ENCODE measurements at regions not wholly inside any gene's neighbourhood (a gene's known extent, or its start where the extent isn't known, plus 50 kb on each side); places are given as distances from the start of the nearest gene placed in this dataset.

GRCh38 chr2:236730393-236730792 is 160.8 kb downstream of the ACKR3 start:
- Mint-ChIP-seq H3K4me3 (no peak overlapping the region), H3K27ac (ENCODE audit: unreplicated experiment) (peak overlapping the region; percentile 85), H3K9me3 (no peaks in the 10 kb centered on the region), H3K36me3 (ENCODE audit: low read depth) (no peaks in the 10 kb centered on the region), H3K27me3 (ENCODE audit: low read depth) (no peaks in the 10 kb centered on the region), H3K4me1 (peaks cover 14% of the 10 kb centered on the region)
- DNase-seq (ENCODE audit: low read depth, low spot score) = no peak
- TF ChIP-seq, protein P1, sequence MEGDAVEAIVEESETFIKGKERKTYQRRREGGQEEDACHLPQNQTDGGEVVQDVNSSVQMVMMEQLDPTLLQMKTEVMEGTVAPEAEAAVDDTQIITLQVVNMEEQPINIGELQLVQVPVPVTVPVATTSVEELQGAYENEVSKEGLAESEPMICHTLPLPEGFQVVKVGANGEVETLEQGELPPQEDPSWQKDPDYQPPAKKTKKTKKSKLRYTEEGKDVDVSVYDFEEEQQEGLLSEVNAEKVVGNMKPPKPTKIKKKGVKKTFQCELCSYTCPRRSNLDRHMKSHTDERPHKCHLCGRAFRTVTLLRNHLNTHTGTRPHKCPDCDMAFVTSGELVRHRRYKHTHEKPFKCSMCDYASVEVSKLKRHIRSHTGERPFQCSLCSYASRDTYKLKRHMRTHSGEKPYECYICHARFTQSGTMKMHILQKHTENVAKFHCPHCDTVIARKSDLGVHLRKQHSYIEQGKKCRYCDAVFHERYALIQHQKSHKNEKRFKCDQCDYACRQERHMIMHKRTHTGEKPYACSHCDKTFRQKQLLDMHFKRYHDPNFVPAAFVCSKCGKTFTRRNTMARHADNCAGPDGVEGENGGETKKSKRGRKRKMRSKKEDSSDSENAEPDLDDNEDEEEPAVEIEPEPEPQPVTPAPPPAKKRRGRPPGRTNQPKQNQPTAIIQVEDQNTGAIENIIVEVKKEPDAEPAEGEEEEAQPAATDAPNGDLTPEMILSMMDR (conservative IDR thresholded peaks at IDR 0.05) = no peak

DNA sequence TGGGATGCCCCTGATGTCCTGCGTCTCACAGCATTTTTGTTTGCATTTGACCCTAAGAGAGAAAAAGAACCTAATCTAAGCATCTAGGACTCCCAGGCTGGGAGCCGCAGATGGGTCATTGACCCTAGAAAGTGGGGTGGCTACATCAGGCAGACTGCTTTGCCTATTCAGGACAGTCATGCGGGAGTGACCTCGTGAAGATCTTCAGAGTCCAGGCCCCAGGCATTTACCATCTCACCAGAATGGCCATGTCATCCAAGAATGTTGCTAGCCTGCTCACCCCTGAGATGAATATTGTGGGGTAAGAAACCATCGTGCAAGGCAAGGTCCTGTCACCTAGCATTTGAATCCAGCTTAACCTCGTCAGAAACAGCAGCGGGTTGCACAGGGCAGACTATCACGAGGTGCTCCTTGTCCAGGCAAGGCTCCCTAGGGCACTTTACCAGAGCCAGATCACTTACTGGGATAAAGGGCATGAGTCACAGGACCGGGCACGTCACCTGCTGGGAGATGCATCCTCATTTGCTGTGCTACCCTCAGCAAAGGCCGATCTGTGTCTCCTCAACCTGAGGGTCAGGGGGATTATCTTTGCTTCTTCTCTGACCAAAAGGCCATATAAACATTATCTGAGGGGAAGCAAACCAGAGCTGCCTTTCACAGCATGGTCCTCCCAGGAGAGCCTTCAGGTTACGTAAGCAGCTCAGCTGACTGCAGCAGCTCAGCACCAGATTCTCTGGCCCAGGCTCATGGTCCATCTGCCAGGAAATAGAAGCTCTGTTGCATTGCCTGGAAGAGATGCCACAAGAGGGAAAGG is 162.3 kb downstream of the ACKR3 start:
- no peak overlapping the region for H3K4me3 Mint-ChIP-seq
- H3K36me3 Mint-ChIP-seq (ENCODE audit: low read depth) = no peaks in the 10 kb centered on the region
- H3K4me1 Mint-ChIP-seq = peaks cover 19% of the 10 kb centered on the region
- H3K27me3 Mint-ChIP-seq (ENCODE audit: low read depth) = no peaks in the 10 kb centered on the region
- no peaks in the 10 kb centered on the region for H3K9me3 Mint-ChIP-seq
- no peak for DNase-seq (ENCODE audit: low read depth, low spot score)
- TF ChIP-seq, protein P1 (conservative IDR thresholded peaks at IDR 0.05) = no peak
- H3K27ac Mint-ChIP-seq (ENCODE audit: unreplicated experiment) = no peak overlapping the region

- H3K9me3 Mint-ChIP-seq = no peaks in the 10 kb centered on the region
- no peak overlapping the region for H3K27ac Mint-ChIP-seq (ENCODE audit: unreplicated experiment)
- TF ChIP-seq, protein P1 (conservative IDR thresholded peaks at IDR 0.05) = no peak
- H3K4me3 Mint-ChIP-seq = no peak overlapping the region
- no peaks in the 10 kb centered on the region for H3K27me3 Mint-ChIP-seq (ENCODE audit: low read depth)
- peaks cover 19% of the 10 kb centered on the region for H3K4me1 Mint-ChIP-seq
- H3K36me3 Mint-ChIP-seq (ENCODE audit: low read depth) = no peaks in the 10 kb centered on the region
- no peak for DNase-seq (ENCODE audit: low read depth, low spot score)
These were observed 163.5 kb downstream of the ACKR3 start for GRCh38 chr2:236733156-236733555.

- no peak overlapping the region for H3K4me3 Mint-ChIP-seq
- no peak for DNase-seq (ENCODE audit: low read depth, low spot score)
- H3K36me3 Mint-ChIP-seq (ENCODE audit: low read depth) = no peaks in the 10 kb centered on the region
- TF ChIP-seq, protein P1 (conservative IDR thresholded peaks at IDR 0.05) = no peak
- peaks cover 2% of the 10 kb centered on the region for H3K27me3 Mint-ChIP-seq (ENCODE audit: low read depth)
- peaks cover 9% of the 10 kb centered on the region for H3K9me3 Mint-ChIP-seq
- no peak overlapping the region for H3K27ac Mint-ChIP-seq (ENCODE audit: unreplicated experiment)
- H3K4me1 Mint-ChIP-seq = peaks cover 7% of the 10 kb centered on the region
These were observed 166.2 kb downstream of the ACKR3 start for GRCh38 chr2:236735825-236736238.

DNA sequence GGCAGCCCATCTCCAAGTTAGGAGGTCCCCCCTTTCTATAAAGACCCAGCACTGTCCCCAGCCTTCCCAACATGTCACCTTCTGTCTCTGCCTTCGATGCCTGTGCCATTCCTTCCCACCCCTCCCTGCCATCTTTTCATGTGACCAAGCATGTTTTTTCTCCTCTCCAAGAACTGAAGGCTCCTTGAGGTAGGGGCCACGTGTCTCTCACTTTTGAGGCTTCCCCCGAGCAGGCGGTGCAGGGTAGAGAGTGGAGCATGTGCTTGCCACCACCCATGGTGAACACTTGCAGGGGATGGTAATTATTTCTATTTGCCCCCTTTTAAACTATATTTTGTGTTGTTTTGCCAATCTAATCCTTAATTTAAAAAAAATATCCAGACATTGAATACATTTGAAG is 168.4 kb downstream of the ACKR3 start:
- no peaks in the 10 kb centered on the region for H3K36me3 Mint-ChIP-seq (ENCODE audit: low read depth)
- H3K27ac Mint-ChIP-seq (ENCODE audit: unreplicated experiment) = no peak overlapping the region
- no peak for DNase-seq (ENCODE audit: low read depth, low spot score)
- H3K9me3 Mint-ChIP-seq = peaks cover 9% of the 10 kb centered on the region
- TF ChIP-seq, protein P1 (conservative IDR thresholded peaks at IDR 0.05) = no peak
- peaks cover 2% of the 10 kb centered on the region for H3K27me3 Mint-ChIP-seq (ENCODE audit: low read depth)
- no peak overlapping the region for H3K4me3 Mint-ChIP-seq
- H3K4me1 Mint-ChIP-seq = peaks cover 7% of the 10 kb centered on the region

All from neural crest cell (in vitro differentiated cells).